ENCODE measurements at regions not wholly inside any gene's neighbourhood (a gene's known extent, or its start where the extent isn't known, plus 50 kb on each side); places are given as distances from the start of the nearest gene placed in this dataset.

- Histone ChIP-seq H3K27me3 (no peaks in the 10 kb centered on the region), H3K36me3 (no peaks in the 10 kb centered on the region), H3K4me3 (no peak overlapping the region), H3K9me3 (no peaks in the 10 kb centered on the region), H3K4me1 (no peaks in the 10 kb centered on the region), H3K27ac (no peak overlapping the region)
- no peak for DNase-seq (ENCODE audit: low spot score)
- TF ChIP-seq CTCF (IDR thresholded peaks at IDR 0.05): no peak
These were observed 222.5 kb downstream of the SHQ1 start for GRCh38 chr3:72625602-72626337.

- H3K27me3 ChIP-seq: no peaks in the 10 kb centered on the region
- H3K4me3 ChIP-seq: no peak overlapping the region
- H3K4me1 ChIP-seq: no peaks in the 10 kb centered on the region
- no peaks in the 10 kb centered on the region for H3K36me3 ChIP-seq
- no peak overlapping the region for H3K27ac ChIP-seq
- no peak for TF ChIP-seq CTCF (IDR thresholded peaks at IDR 0.05)
- no peaks in the 10 kb centered on the region for H3K9me3 ChIP-seq
- no peak for DNase-seq (ENCODE audit: low spot score)
These were observed 223.6 kb downstream of the SHQ1 start for GRCh38 chr3:72624656-72625055.

- no peaks in the 10 kb centered on the region for H3K4me1 ChIP-seq
- no peak for TF ChIP-seq CTCF (IDR thresholded peaks at IDR 0.05)
- H3K27me3 ChIP-seq: no peaks in the 10 kb centered on the region
- H3K36me3 ChIP-seq: no peaks in the 10 kb centered on the region
- DNase-seq (ENCODE audit: low spot score): no peak
- peaks cover 0 to 12% of the 10 kb centered on the region in 2 donors for H3K9me3 ChIP-seq
- H3K27ac ChIP-seq: no peak overlapping the region
- no peak overlapping the region for H3K4me3 ChIP-seq
These were observed 229.5 kb downstream of the SHQ1 start for GRCh38 chr3:72618739-72619138.

DNA sequence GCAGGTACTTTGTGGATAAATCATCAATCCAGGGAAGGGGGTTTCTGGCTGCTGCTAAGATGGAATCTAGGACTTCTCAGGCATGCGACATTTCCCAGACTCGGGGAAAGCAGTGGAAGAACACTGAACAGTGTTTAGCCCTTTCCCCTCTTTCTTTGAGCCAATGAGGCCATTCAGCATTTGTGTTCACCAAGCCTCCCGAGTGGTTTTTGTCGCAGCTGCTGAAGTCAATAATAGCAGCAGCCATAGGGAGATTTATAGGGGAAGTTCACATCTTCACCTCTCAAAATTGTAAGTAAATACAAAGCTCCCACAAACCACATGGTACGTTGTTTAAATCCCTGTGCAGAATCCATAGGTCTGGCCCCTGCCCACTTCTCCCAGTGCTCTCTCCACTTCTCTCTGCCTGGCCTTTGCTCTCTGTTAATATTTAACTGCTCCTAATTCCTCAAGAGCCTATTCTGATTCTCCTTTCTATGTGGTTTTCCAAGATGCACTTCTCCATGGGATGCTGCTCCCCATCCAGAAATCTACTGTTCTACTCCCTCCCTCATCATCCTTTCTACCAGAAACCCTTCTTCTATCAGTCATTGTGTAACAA, 230.7 kb downstream of the SHQ1 start:
- TF ChIP-seq CTCF (IDR thresholded peaks at IDR 0.05): no peak
- no peak overlapping the region for H3K4me3 ChIP-seq
- no peaks in the 10 kb centered on the region for H3K36me3 ChIP-seq
- H3K27me3 ChIP-seq: no peaks in the 10 kb centered on the region
- DNase-seq (ENCODE audit: low spot score): no peak
- no peaks in the 10 kb centered on the region for H3K4me1 ChIP-seq
- H3K9me3 ChIP-seq: peaks cover 0 to 12% of the 10 kb centered on the region in 2 donors
- no peak overlapping the region for H3K27ac ChIP-seq

- Histone ChIP-seq H3K36me3 (no peaks in the 10 kb centered on the region), H3K4me1 (no peaks in the 10 kb centered on the region), H3K27ac (no peak overlapping the region), H3K27me3 (no peaks in the 10 kb centered on the region), H3K4me3 (no peak overlapping the region), H3K9me3 (peaks cover 0 to 12% of the 10 kb centered on the region in 2 donors)
- no peak for DNase-seq (ENCODE audit: low spot score)
- TF ChIP-seq CTCF (IDR thresholded peaks at IDR 0.05): no peak
These were observed 232.5 kb downstream of the SHQ1 start for GRCh38 chr3:72615776-72616175.

Measured in right atrium auricular region (tissue), 2 donors.